DOHH2 (cell line): ENCODE measurements at regions not wholly inside any gene's neighbourhood (a gene's known extent, or its start where the extent isn't known, plus 50 kb on each side); places are given as distances from the start of the nearest gene placed in this dataset.

Experiments
- H3F3A ChIP-seq: fragments of 200-600 bp; sonication (generic), shearing (Covaris generic); 2 replicates; pipeline ENCODE4 v1.6.0; 2016; ENCODE audit warnings: antibody characterized with exemption, mild to moderate bottlenecking; ENCODE audit not compliant: control insufficient read depth, insufficient read depth
- H3K27ac ChIP-seq: fragments of 200-600 bp; sonication (generic); 2 replicates; pipeline ENCODE4 v1.5.1; 2014; ENCODE audit warnings: low read depth, mild to moderate bottlenecking, low read length, moderate library complexity
- H3K27me3 ChIP-seq: fragments of 200-600 bp; sonication (generic); 2 replicates; pipeline ENCODE4 v1.6.1; 2014; ENCODE audit warnings: mild to moderate bottlenecking, low read length, mixed read lengths; ENCODE audit not compliant: control insufficient read depth
- H3K36me3 ChIP-seq: fragments of 200-600 bp; sonication (generic); 2 replicates; pipeline ENCODE4 v1.6.1; 2014; ENCODE audit warnings: mild to moderate bottlenecking, low read length, moderate library complexity, mixed read lengths; ENCODE audit not compliant: control insufficient read depth
- H3K4me1 ChIP-seq: fragments of 200-600 bp; sonication (generic); 2 replicates; pipeline ENCODE4 v1.6.1; 2014; ENCODE audit warnings: mild to moderate bottlenecking, low read length, mixed read lengths; ENCODE audit not compliant: control insufficient read depth
- H3K4me2 ChIP-seq: fragments of 200-600 bp; sonication (generic); 2 replicates; pipeline ENCODE4 v1.6.0; 2014; ENCODE audit warnings: mild to moderate bottlenecking, low read length, moderate library complexity
- H3K4me3 ChIP-seq: fragments of 200-600 bp; sonication (generic); 2 replicates; pipeline ENCODE4 v1.5.1; 2014; ENCODE audit warnings: mild to moderate bottlenecking, low read length, mixed read lengths
- H3K79me2 ChIP-seq: fragments of 200-600 bp; sonication (generic); 2 replicates; pipeline ENCODE4 v1.6.1; 2014; ENCODE audit warnings: mild to moderate bottlenecking, low read length, mixed read lengths; ENCODE audit not compliant: control insufficient read depth
- H3K9me2 ChIP-seq: fragments of 200-600 bp; sonication (generic); replicated peaks from 2 replicates; pipeline ENCODE4 v1.6.1; 2014; ENCODE audit warnings: mild to moderate bottlenecking, low read length, mixed read lengths; ENCODE audit not compliant: control insufficient read depth
- H3K9me3 ChIP-seq: fragments of 200-600 bp; sonication (generic); 2 replicates; pipeline ENCODE4 v1.6.1; 2014; ENCODE audit warnings: antibody characterized with exemption, low read length, mixed read lengths; ENCODE audit not compliant: control insufficient read depth, insufficient read depth
- H4K20me1 ChIP-seq: fragments of 200-600 bp; sonication (generic); 2 replicates; pipeline ENCODE4 v1.6.0; 2014; ENCODE audit warnings: low read depth, mild to moderate bottlenecking, antibody characterized with exemption, low read length, moderate library complexity; ENCODE audit not compliant: control insufficient read depth, insufficient read depth
- CTCF ChIP-seq: fragments of 200-600 bp; sonication (generic); IDR thresholded peaks from one replicate; pipeline ENCODE4 v1.5.1; 2014; ENCODE audit warnings: antibody characterized with exemption, mild to moderate bottlenecking, low read depth, low read length; ENCODE audit not compliant: poor library complexity, severe bottlenecking
- EZH2phosphoT487 ChIP-seq: fragments of 200-600 bp; sonication (generic); IDR thresholded peaks from 2 replicates; pipeline ENCODE4 v1.6.1; 2017; ENCODE audit warnings: borderline replicate concordance, mild to moderate bottlenecking, antibody characterized with exemption, low read length, moderate library complexity, mixed read lengths

- no peaks in the 10 kb centered on the region for H4K20me1 ChIP-seq
- no peaks in the 10 kb centered on the region; the same call in 1 of the 2 replicates for H3K9me3 ChIP-seq
- no peaks in the 10 kb centered on the region for H3K9me2 ChIP-seq
- H3K79me2 ChIP-seq, result no peaks in the 10 kb centered on the region
- no peak overlapping the region for H3K27ac ChIP-seq
- no peak overlapping the region for H3K4me2 ChIP-seq
- 0 out of 2 replicates have a peak, but pooled peaks cover 2% of the 10 kb centered on the region for H3K27me3 ChIP-seq
- H3K36me3 ChIP-seq, result no peaks in the 10 kb centered on the region
- no peaks in the 10 kb centered on the region for H3F3A ChIP-seq
- H3K4me1 ChIP-seq, result no peaks in the 10 kb centered on the region
- no peak overlapping the region for H3K4me3 ChIP-seq
- no peak for TF ChIP-seq EZH2phosphoT487
- no peak for TF ChIP-seq CTCF
These were observed 66.7 kb upstream of the E2F3 start for GRCh38 chr6:20334962-20335361.

- Histone ChIP-seq H3K4me3 (no peak overlapping the region), H3K4me1 (no peaks in the 10 kb centered on the region), H3K79me2 (no peaks in the 10 kb centered on the region), H3F3A (no peaks in the 10 kb centered on the region), H3K9me3 (no peaks in the 10 kb centered on the region; the same call in 1 of the 2 replicates), H4K20me1 (no peaks in the 10 kb centered on the region), H3K9me2 (no peaks in the 10 kb centered on the region), H3K27me3 (0 out of 2 replicates have a peak, but pooled peaks cover 2% of the 10 kb centered on the region), H3K36me3 (no peaks in the 10 kb centered on the region), H3K4me2 (no peak overlapping the region), H3K27ac (no peak overlapping the region)
- TF ChIP-seq EZH2phosphoT487 (no peak), CTCF (no peak)
These were observed 65.8 kb upstream of the E2F3 start for GRCh38 chr6:20335872-20336271.

- no peaks in the 10 kb centered on the region for H3K36me3 ChIP-seq
- no peaks in the 10 kb centered on the region; the same call in 1 of the 2 replicates for H3K9me3 ChIP-seq
- no peak for TF ChIP-seq EZH2phosphoT487
- TF ChIP-seq CTCF, result no peak
- H3K27ac ChIP-seq, result no peak overlapping the region
- H3K4me2 ChIP-seq, result no peak overlapping the region
- H3F3A ChIP-seq, result no peaks in the 10 kb centered on the region
- H3K4me1 ChIP-seq, result no peaks in the 10 kb centered on the region
- H4K20me1 ChIP-seq, result no peaks in the 10 kb centered on the region
- H3K27me3 ChIP-seq, result 0 out of 2 replicates have a peak, but pooled peaks cover 2% of the 10 kb centered on the region
- no peak overlapping the region for H3K4me3 ChIP-seq
- H3K79me2 ChIP-seq, result no peaks in the 10 kb centered on the region
- H3K9me2 ChIP-seq, result no peaks in the 10 kb centered on the region
These were observed 63.5 kb upstream of the E2F3 start for GRCh38 chr6:20338156-20338555.
